Mesothelial cell of epicardium (in vitro differentiated cells): ENCODE measurements at regions not wholly inside any gene's neighbourhood (a gene's known extent, or its start where the extent isn't known, plus 50 kb on each side); places are given as distances from the start of the nearest gene placed in this dataset.

Experiments
- DNase-seq, 2 experiments: peaks; one replicate each; pipeline ENCODE4 v3.0.0; 2021; ENCODE audit warnings: low spot score in 2 of 2; ENCODE audit not compliant: unreplicated experiment in 2 of 2
- H3K27ac Mint-ChIP-seq: 2 replicates; pipeline ENCODE4 v1.8.0; 2021; ENCODE audit warnings: mixed read lengths
- H3K27me3 Mint-ChIP-seq: 2 replicates; pipeline ENCODE4 v1.8.0; 2021; ENCODE audit warnings: low read depth, mixed read lengths
- H3K36me3 Mint-ChIP-seq: 2 replicates; pipeline ENCODE4 v1.8.0; 2021; ENCODE audit warnings: mixed read lengths
- H3K4me1 Mint-ChIP-seq: 2 replicates; pipeline ENCODE4 v1.8.0; 2021; ENCODE audit warnings: mixed read lengths
- H3K4me3 Mint-ChIP-seq: 2 replicates; pipeline ENCODE4 v1.8.0; 2021; ENCODE audit warnings: mild to moderate bottlenecking, moderate library complexity, mixed read lengths
- H3K9me3 Mint-ChIP-seq: 2 replicates; pipeline ENCODE4 v1.8.0; 2021; ENCODE audit warnings: mixed read lengths
- CTCF ChIP-seq: fragments of 200-600 bp; sonication (generic); IDR thresholded peaks from one replicate; pipeline ENCODE4 v1.5.0; 2021; ENCODE audit warnings: antibody characterized with exemption; ENCODE audit not compliant: unreplicated experiment

GRCh38 chr3:177445549-177445948 is 248.3 kb upstream of the TBL1XR1 start:
- Mint-ChIP-seq H3K27ac (no peak overlapping the region), H3K27me3 (no peaks in the 10 kb centered on the region), H3K4me3 (no peak overlapping the region), H3K9me3 (no peaks in the 10 kb centered on the region), H3K4me1 (peaks cover 29% of the 10 kb centered on the region), H3K36me3 (no peaks in the 10 kb centered on the region)
- no peak for TF ChIP-seq CTCF
- no peak for DNase-seq

- peak overlapping the region; percentile 56 for H3K27ac Mint-ChIP-seq
- H3K36me3 Mint-ChIP-seq: no peaks in the 10 kb centered on the region
- H3K27me3 Mint-ChIP-seq: no peaks in the 10 kb centered on the region
- DNase-seq: no peak
- H3K4me1 Mint-ChIP-seq: peaks cover 24% of the 10 kb centered on the region
- no peak for TF ChIP-seq CTCF
- no peak overlapping the region for H3K4me3 Mint-ChIP-seq
- no peaks in the 10 kb centered on the region for H3K9me3 Mint-ChIP-seq
These were observed 248.9 kb upstream of the TBL1XR1 start for GRCh38 chr3:177446165-177446601.

GRCh38 chr3:177447938-177448337 is 250.7 kb upstream of the TBL1XR1 start:
- Mint-ChIP-seq H3K9me3 (no peaks in the 10 kb centered on the region), H3K4me1 (peaks cover 24% of the 10 kb centered on the region), H3K27ac (peak overlapping the region; percentile 68), H3K4me3 (no peak overlapping the region), H3K36me3 (no peaks in the 10 kb centered on the region), H3K27me3 (no peaks in the 10 kb centered on the region)
- DNase-seq: no peak
- TF ChIP-seq CTCF: no peak

GRCh38 chr3:177448987-177449359 is 251.7 kb upstream of the TBL1XR1 start:
- Mint-ChIP-seq H3K36me3 (no peaks in the 10 kb centered on the region), H3K27ac (peak overlapping the region; percentile 84), H3K4me1 (peaks cover 22% of the 10 kb centered on the region), H3K4me3 (no peak overlapping the region), H3K9me3 (no peaks in the 10 kb centered on the region), H3K27me3 (no peaks in the 10 kb centered on the region)
- no peak for TF ChIP-seq CTCF
- DNase-seq: no peak

GRCh38 chr3:177449360-177450006 is 252.2 kb upstream of the TBL1XR1 start:
- TF ChIP-seq CTCF: no peak
- no peaks in the 10 kb centered on the region for H3K27me3 Mint-ChIP-seq
- peak overlapping the region; percentile 84 for H3K27ac Mint-ChIP-seq
- H3K4me3 Mint-ChIP-seq: no peak overlapping the region
- no peak for DNase-seq
- no peaks in the 10 kb centered on the region for H3K9me3 Mint-ChIP-seq
- H3K36me3 Mint-ChIP-seq: no peaks in the 10 kb centered on the region
- peaks cover 22% of the 10 kb centered on the region for H3K4me1 Mint-ChIP-seq
